Peyer's patch (tissue), 4 donors: ENCODE measurements at regions not wholly inside any gene's neighbourhood (a gene's known extent, or its start where the extent isn't known, plus 50 kb on each side); places are given as distances from the start of the nearest gene placed in this dataset.

Experiments used
- POLR2A ChIP-seq, 2 donors: fragments of 450-650 bp; IDR thresholded peaks; one replicate each; pipeline ENCODE4 v1.5.1; 2017; ENCODE audit warnings: antibody characterized with exemption in 2 of 2, mild to moderate bottlenecking in 2 of 2, moderate library complexity in 2 of 2
- TF ChIP-seq, protein P1 (sequence below), 6 experiments: fragments of 450-650 bp in 4 of 6; fragments of 200-600 bp in 2 of 6; sonication (generic) in 1 of 6; IDR thresholded peaks; one replicate each; pipeline ENCODE4 v1.5.1; 2017 to 2019; ENCODE audit warnings: antibody characterized with exemption in 6 of 6, mild to moderate bottlenecking in 3 of 6, moderate library complexity in 1 of 6

DNA sequence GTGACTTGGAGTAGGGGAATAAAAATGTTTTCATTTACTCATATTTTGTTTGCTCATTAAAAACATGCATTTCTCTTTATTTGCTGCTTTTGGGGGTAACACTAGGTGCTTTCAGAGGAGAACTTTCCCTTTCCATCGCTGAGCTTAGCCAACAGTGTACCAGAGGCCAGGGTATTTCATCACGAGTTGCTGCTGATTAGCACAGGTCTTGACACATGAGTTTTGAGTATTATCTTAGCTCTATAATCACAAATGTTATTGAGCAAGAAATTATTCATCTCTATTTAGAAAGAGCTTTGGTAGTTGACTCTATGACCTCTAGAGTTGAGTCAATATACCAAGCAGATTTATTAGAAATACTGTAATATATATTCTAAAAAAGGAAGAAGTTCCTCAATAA lies 375.9 kb downstream of the NXPH1 start:
- TF ChIP-seq, protein P1, sequence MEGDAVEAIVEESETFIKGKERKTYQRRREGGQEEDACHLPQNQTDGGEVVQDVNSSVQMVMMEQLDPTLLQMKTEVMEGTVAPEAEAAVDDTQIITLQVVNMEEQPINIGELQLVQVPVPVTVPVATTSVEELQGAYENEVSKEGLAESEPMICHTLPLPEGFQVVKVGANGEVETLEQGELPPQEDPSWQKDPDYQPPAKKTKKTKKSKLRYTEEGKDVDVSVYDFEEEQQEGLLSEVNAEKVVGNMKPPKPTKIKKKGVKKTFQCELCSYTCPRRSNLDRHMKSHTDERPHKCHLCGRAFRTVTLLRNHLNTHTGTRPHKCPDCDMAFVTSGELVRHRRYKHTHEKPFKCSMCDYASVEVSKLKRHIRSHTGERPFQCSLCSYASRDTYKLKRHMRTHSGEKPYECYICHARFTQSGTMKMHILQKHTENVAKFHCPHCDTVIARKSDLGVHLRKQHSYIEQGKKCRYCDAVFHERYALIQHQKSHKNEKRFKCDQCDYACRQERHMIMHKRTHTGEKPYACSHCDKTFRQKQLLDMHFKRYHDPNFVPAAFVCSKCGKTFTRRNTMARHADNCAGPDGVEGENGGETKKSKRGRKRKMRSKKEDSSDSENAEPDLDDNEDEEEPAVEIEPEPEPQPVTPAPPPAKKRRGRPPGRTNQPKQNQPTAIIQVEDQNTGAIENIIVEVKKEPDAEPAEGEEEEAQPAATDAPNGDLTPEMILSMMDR (IDR thresholded peaks at IDR 0.05) = no peak
- no peak for TF ChIP-seq POLR2A (IDR thresholded peaks at IDR 0.05)
